NCI-H2196 (cell line): ENCODE measurements at regions not wholly inside any gene's neighbourhood (a gene's known extent, or its start where the extent isn't known, plus 50 kb on each side); places are given as distances from the start of the nearest gene placed in this dataset.
"Not testable (repeated sequence)": the region's sequence is repeated elsewhere in the genome, so short reads cannot be mapped to it uniquely, and the experiment has no call there.

ENCODE experiments used
- DNase-seq: peaks from one replicate; lab custom pipeline; 2025; ENCODE audit not compliant: unreplicated experiment; lab: John Stamatoyannopoulos, UW

GRCh38 chr3:80668600-80669294, 900.9 kb upstream of the ROBO1 start:
- no peak for DNase-seq

GRCh38 chr3:80668100-80668499, 900.3 kb upstream of the ROBO1 start:
- no peak for DNase-seq

GRCh38 chr3:80663426-80663825, 895.6 kb upstream of the ROBO1 start:
- DNase-seq: no peak

- no peak for DNase-seq
Measured at GRCh38 chr3:80655216-80655615, 887.4 kb upstream of the ROBO1 start.

GRCh38 chr3:80649170-80649569, 881.4 kb upstream of the ROBO1 start:
- DNase-seq: no peak

- no peak for DNase-seq
Measured at GRCh38 chr3:80643421-80643820, 875.6 kb upstream of the ROBO1 start.

GRCh38 chr3:80618295-80619256, 850.8 kb upstream of the ROBO1 start:
- no peak for DNase-seq

- no peak for DNase-seq
Measured at GRCh38 chr3:80612366-80612765, 844.6 kb upstream of the ROBO1 start.

GRCh38 chr3:80608072-80608471, 840.3 kb upstream of the ROBO1 start:
- not testable (repeated sequence) for DNase-seq

- no peak for DNase-seq
Measured at GRCh38 chr3:80606073-80606472, 838.3 kb upstream of the ROBO1 start.

GRCh38 chr3:80601479-80601878, 833.7 kb upstream of the ROBO1 start:
- DNase-seq: no peak

GRCh38 chr3:80592792-80593191, 825.0 kb upstream of the ROBO1 start:
- no peak for DNase-seq

- DNase-seq: no peak
Measured at GRCh38 chr3:80586338-80586737, 818.5 kb upstream of the ROBO1 start.

- no peak for DNase-seq
Measured at GRCh38 chr3:80580146-80580545, 812.3 kb upstream of the ROBO1 start.

GRCh38 chr3:80564391-80564790, 796.6 kb upstream of the ROBO1 start:
- no peak for DNase-seq

GRCh38 chr3:80559701-80560100, 791.9 kb upstream of the ROBO1 start:
- no peak for DNase-seq

GRCh38 chr3:80556763-80557162, 789.0 kb upstream of the ROBO1 start:
- no peak for DNase-seq

GRCh38 chr3:80554304-80554703, 786.5 kb upstream of the ROBO1 start:
- DNase-seq: no peak

GRCh38 chr3:80553211-80553610, 785.4 kb upstream of the ROBO1 start:
- DNase-seq: no peak

- no peak for DNase-seq
Measured at GRCh38 chr3:80550174-80550573, 782.4 kb upstream of the ROBO1 start.

- DNase-seq: no peak
Measured at GRCh38 chr3:80549173-80549572, 781.4 kb upstream of the ROBO1 start.

- DNase-seq: no peak
Measured at GRCh38 chr3:80543154-80543553, 775.4 kb upstream of the ROBO1 start.
